ENCODE measurements at regions not wholly inside any gene's neighbourhood (a gene's known extent, or its start where the extent isn't known, plus 50 kb on each side); places are given as distances from the start of the nearest gene placed in this dataset.
"Not testable (repeated sequence)": the region's sequence is repeated elsewhere in the genome, so short reads cannot be mapped to it uniquely, and the experiment has no call there.

DNA sequence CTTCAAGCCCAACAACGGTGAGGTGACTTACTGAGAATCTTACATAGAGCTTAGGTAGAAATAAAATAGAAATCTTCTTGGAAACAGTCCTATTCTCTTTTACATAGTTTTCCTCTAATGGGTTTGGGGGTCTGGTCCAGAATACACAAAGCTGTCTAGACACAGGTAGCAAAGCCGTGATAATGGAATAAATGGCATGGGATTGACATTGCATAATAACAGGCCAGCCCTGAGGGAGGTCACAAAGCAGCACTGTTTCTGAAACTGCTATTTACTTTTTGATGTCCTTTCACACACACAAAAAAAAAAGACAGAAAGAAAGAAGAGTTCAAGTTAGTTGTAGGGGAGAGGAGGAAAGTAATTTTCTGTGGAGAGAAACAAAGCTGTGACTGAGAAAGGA, 364.8 kb upstream of the SORCS1 start:
- H3K27me3 ChIP-seq = no peaks in the 10 kb centered on the region
- DNase-seq = no peak
- no peak overlapping the region for H3K27ac ChIP-seq
- TF ChIP-seq CTCF (IDR thresholded peaks at IDR 0.05) (no peak), POLR2A (IDR thresholded peaks at IDR 0.05) (no peak)
- H3K4me1 ChIP-seq = no peaks in the 10 kb centered on the region
- no peaks in the 10 kb centered on the region for H3K36me3 ChIP-seq
- intact Hi-C loops (cut with DNase I; ENCODE audit: low total_unique reads) = no loop called here
- no peaks in the 10 kb centered on the region for H3K9me3 ChIP-seq
- no peak overlapping the region for H3K4me3 ChIP-seq

DNA sequence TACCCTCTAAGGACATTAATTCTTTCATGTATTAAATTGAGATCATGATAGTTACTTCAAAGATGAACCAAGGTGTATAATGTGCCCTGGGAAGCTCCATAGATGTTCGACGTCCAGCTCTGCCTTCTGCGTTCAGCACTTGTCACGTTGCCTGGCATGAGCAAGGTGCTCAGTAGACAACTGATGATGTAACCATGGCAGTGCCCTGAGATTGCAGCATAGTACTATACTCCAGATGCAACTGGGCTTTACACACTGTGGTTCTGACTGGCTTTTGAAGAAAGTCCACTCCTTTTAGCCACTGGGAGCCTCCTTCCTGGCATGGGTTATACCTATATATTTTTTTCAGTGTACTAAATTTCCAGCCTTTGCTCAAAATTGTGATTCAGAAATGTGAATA, 355.8 kb upstream of the SORCS1 start:
- Histone ChIP-seq H3K4me3 (no peak overlapping the region), H3K4me1 (no peaks in the 10 kb centered on the region), H3K27me3 (no peaks in the 10 kb centered on the region), H3K36me3 (no peaks in the 10 kb centered on the region), H3K27ac (no peak overlapping the region), H3K9me3 (no peaks in the 10 kb centered on the region)
- TF ChIP-seq CTCF (IDR thresholded peaks at IDR 0.05) = no peak
- TF ChIP-seq POLR2A (IDR thresholded peaks at IDR 0.05) = no peak
- no peak for DNase-seq
- intact Hi-C loops (cut with DNase I; ENCODE audit: low total_unique reads) = no loop called here

- H3K9me3 ChIP-seq = no peaks in the 10 kb centered on the region
- intact Hi-C loops (cut with DNase I; ENCODE audit: low total_unique reads) = no loop called here
Measured at GRCh38 chr10:107517811-107518210, 353.3 kb upstream of the SORCS1 start.

GRCh38 chr10:107516349-107516748, 351.8 kb upstream of the SORCS1 start:
- H3K27me3 ChIP-seq = no peaks in the 10 kb centered on the region
- no peaks in the 10 kb centered on the region for H3K9me3 ChIP-seq
- intact Hi-C loops (cut with DNase I; ENCODE audit: low total_unique reads) = no loop called here
- TF ChIP-seq POLR2A (IDR thresholded peaks at IDR 0.05) (no peak), CTCF (IDR thresholded peaks at IDR 0.05) (no peak)
- no peak overlapping the region for H3K4me3 ChIP-seq
- DNase-seq = no peak
- H3K36me3 ChIP-seq = no peaks in the 10 kb centered on the region
- no peak overlapping the region for H3K27ac ChIP-seq
- H3K4me1 ChIP-seq = no peaks in the 10 kb centered on the region

More at GRCh38 chr10:107517811-107518210, 353.3 kb upstream of the SORCS1 start:
- TF ChIP-seq CTCF (IDR thresholded peaks at IDR 0.05) (no peak), POLR2A (IDR thresholded peaks at IDR 0.05) (no peak)
- Histone ChIP-seq H3K36me3 (no peaks in the 10 kb centered on the region), H3K4me3 (no peak overlapping the region), H3K4me1 (no peaks in the 10 kb centered on the region), H3K27me3 (no peaks in the 10 kb centered on the region), H3K27ac (no peak overlapping the region)
- DNase-seq = no peak

GRCh38 chr10:107504011-107504410, 339.5 kb upstream of the SORCS1 start:
- intact Hi-C loops (cut with DNase I; ENCODE audit: low total_unique reads); H3K36me3 ChIP-seq; H3K27me3 ChIP-seq; H3K27ac ChIP-seq; H3K9me3 ChIP-seq; H3K4me3 ChIP-seq; H3K4me1 ChIP-seq; DNase-seq: not testable (repeated sequence)

Data from uterus (tissue), 3 donors.